Activated CD8-positive, alpha-beta memory T cell treated with anti-CD3 and anti-CD28 coated beads, Interleukin-2, amount 50 U/mL, for 48 hours (primary cell): ENCODE measurements at regions not wholly inside any gene's neighbourhood (a gene's known extent, or its start where the extent isn't known, plus 50 kb on each side); places are given as distances from the start of the nearest gene placed in this dataset.

Experiments used
- DNase-seq: peaks from one replicate; pipeline ENCODE4 v3.0.0-alpha.2; 2020

GRCh38 chr1:238071061-238071460 lies 180.3 kb upstream of the ZP4 start:
- no peak for DNase-seq

GRCh38 chr1:238063454-238063853 lies 172.7 kb upstream of the ZP4 start:
- no peak for DNase-seq

DNA sequence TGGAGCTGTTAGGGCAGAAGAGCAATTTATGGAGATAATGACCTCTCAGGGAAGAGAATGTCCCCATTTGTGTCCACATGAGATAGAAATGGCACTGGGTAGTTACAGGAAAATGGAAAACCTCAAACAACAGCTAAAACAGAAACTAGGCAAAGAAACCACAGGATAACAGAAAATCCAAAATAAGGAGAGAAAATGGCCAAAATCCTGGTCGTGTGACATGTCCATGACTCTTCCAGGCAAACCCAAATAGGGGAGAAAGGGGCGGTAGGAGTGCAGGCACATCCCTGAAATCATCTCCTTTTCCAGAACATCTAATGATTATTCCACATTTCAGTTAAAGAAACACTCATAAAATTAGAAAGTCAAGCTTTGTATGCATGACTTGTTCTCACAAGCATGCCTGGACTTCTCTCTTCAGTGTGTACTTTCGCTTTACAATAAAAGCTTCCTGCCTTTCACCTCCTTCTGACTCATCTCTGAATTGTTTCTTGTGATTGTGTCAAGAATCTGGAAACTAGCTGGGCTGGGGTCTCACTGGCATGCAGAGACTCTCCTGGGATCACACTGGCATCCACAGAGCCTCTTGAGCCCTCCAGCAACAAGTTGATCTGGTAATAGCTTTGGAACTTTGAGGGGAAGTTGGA lies 171.4 kb upstream of the ZP4 start:
- no peak for DNase-seq

DNA sequence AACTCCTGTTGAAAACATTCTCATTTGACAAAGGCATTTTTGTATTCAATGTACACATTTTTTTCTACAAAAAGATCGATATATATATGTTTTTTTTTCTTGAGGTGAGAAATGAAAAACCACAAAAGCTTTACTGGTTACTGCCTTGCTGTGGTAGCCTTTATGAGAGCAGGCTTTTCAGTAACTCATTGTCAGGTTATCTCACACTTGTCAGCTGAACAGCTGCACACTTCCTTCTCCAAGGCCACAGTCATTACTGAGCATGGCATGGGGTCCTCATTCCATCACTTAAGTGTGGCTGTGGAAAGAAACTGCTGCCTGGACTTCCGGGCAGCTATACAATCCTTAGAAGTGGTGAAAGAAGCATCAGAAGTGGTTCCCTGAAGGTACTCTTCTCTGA lies 169.3 kb upstream of the ZP4 start:
- no peak for DNase-seq

GRCh38 chr1:238052496-238053266 lies 162.0 kb upstream of the ZP4 start:
- no peak for DNase-seq

DNA sequence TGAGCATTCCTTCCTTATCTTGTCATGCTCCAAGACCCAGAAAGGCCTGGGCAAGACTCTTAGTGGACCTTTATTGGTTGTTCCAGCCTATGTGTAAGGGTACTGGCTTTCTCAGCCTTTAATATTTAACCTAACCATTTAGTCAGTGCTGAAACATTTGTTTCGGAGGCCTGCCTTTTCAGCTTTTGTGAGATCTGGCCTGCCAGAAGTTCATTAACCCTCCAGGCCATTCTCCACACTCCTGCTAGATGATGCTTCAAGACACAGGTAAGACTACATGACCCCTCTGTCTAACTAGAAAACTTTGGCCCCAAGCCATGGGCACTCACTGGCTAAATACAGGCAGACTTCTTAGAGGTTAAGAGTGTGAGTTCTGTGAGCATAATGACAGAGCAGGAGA lies 138.4 kb upstream of the ZP4 start:
- DNase-seq: no peak

DNA sequence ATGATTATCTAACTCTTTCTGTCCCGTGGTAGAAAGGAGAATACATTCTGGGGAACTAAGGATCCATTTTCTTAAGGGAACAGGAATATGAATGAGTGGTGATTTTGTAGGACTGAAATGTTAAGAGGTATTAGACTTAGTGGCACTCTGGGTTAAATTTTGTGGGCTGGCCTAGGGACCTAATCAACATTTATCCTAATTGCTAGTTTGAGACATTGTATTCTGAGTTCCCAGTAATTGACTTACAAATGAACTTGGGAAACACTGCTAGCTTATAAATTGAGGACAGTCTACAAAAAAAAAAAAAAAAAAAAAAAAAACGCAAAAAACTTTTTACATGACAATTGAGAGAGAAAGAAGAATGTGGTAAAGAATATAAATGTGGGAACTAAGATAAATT lies 136.6 kb upstream of the ZP4 start:
- no peak for DNase-seq

- no peak for DNase-seq
Observed at GRCh38 chr1:238023137-238023536, 132.4 kb upstream of the ZP4 start.

- DNase-seq: no peak
Observed at GRCh38 chr1:238018214-238018613, 127.5 kb upstream of the ZP4 start.

DNA sequence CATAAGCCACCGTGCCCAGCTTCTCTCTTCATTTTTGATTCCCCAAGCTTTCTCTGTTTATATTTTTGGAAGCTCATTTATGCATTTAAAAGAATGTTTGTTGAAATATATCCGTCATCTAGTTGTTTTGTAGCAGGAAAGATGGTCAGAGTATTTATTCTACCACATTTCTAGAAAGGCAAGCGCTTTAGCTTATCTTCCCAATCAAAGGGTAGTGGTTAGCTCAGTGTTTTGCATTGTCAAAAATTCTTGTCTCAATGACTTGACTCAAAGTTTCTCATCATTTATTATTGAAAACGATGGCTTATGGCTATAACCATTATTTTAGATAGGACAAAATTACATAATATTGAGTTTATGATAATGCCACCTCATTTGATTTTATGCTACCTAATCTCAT lies 116.1 kb upstream of the ZP4 start:
- no peak for DNase-seq

DNA sequence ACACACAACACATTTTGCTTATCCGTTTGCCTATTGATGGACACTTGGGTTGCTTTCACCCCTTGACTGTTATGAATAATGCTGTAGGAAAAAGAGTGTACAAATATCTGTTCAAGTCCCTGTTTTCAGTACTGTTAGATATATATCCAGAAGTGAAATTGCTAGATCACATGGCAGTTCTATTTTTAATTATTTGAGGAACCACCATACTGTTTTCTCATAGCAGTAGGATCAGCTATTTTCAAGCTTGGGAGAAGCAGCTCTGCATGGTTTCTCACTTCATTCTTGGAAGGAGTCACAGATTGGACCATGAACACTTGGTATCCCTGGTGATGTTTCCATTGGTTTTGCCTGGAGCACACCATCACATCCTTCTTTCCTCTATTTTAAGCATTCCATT lies 114.4 kb upstream of the ZP4 start:
- no peak for DNase-seq

GRCh38 chr1:238001818-238002217 lies 111.1 kb upstream of the ZP4 start:
- DNase-seq: no peak

DNA sequence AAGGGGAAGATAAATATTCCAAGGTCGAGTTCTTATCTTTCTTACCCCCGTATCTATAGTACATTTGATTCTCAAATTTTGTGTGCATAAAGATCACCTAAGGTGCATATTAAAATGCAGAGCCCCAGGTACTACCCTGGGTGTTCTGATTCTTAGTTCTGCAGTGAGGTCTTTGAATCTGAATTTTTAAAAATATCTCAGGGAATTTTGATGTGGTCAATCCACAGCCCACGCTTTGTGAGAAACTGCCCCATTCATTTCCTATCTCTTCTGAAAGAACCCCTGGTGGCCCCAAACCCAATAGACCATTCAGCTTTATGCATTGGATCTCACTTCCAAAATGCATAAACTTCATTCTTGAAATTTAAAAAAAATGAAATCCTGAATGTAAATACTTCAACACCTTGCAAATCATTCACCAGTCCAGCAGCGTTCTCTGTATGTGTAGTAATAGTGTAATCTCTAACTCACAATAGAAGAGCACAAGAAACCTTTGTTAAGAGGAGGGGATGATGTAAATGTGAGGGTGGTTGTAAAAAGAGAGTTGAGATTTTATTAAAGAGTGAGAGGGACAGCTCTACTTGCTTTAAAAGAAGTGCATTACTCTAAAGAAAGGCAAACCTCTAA lies 108.8 kb upstream of the ZP4 start:
- DNase-seq: no peak

DNA sequence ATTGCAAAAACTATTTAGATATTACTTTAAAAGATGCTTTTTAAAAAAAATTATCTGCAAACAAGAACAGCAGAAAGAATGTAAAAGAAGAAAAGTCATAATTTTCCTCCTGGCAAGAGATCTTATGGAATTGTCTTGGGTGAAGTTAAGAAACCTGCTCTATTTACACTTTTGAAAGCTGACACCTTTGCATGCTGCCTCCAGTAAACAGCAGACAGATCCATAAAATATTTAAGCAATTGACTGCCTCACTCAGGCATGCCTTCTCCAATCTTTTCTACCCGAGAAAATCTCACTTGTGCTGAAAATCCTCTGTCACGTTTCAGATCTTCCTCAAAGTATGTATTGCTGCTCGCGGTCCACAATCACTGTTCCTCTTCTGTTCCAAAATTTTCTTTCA lies 107.9 kb upstream of the ZP4 start:
- DNase-seq: no peak

DNA sequence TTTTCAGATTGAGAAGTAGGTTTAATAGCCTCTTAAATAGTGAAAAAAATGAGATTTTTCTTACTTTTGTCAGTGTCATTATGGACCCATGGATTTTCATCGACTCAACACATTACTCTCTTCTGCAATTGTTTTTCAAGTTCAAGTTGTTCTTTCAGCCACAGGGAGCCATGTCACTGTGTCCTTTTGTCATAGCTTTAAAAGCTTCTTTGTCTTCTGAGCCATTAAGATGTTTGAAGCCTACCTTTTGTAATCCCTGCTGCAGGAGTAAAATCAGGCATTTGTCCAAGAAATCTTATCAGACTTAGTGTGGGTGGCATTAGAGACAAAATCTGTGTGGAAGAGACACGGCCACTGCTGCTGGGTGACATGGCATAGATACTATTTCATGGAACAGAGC lies 92.8 kb upstream of the ZP4 start:
- no peak for DNase-seq

DNA sequence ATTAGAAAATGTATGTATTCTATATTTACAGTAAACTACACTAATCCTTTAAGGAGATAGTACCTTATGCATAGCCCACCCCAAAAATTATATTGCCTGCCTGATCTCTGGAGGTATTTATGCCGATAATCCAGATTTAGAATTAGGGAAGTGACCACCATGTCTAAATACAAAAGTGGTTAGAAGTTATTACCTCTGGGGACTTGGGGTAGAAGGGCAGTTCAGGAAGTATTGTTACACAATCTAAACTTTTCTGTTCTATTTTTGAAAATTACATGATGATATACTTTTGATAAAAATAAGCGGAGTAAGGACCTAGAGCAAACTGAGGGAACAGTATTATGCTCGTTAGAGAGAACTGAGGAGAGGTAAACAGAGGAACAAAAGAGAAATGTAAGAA lies 90.5 kb upstream of the ZP4 start:
- DNase-seq: no peak

- no peak for DNase-seq
Observed at GRCh38 chr1:237976331-237976730, 85.6 kb upstream of the ZP4 start.

GRCh38 chr1:237975903-237976302 lies 85.2 kb upstream of the ZP4 start:
- DNase-seq: no peak

DNA sequence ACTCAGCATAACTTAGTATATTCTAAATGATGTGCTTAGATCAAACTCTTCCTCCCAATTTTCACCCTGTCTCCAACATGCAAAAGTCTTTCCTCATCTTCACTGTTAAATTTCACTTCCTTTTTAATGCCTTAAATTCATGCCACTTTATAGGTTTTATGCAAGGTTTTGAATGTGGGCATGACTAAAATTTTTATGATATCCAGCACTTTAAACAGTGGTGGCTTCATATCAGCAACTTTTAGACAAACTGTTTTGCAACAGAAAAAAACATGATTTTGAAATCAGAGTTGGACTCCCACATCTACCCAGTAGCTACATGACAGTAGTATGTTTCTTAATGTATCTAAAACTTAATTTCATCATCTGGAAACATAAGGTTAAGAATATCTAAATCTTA lies 84.7 kb upstream of the ZP4 start:
- DNase-seq: no peak

DNA sequence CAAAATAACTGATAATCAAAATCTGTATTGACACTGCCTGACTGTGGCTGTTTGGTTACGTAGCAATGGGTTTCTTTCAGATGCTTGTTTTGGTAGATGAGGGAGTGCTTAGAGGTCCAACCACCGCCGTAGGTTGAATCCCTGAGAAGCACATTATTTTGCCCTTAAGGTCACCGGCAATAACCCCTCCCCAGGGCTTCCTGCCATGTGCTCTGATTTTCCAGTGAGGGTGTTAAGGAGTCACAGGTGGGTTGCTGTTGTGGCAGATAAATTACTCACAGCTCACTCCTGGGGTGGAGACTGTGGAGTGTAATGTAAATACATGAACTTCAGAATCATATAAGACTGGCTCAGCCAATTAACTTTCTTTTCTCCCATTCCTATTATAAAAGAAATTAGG lies 81.5 kb upstream of the ZP4 start:
- no peak for DNase-seq

- DNase-seq: no peak
Observed at GRCh38 chr1:237962985-237963384, 72.3 kb upstream of the ZP4 start.

GRCh38 chr1:237961754-237962153 lies 71.0 kb upstream of the ZP4 start:
- no peak for DNase-seq

DNA sequence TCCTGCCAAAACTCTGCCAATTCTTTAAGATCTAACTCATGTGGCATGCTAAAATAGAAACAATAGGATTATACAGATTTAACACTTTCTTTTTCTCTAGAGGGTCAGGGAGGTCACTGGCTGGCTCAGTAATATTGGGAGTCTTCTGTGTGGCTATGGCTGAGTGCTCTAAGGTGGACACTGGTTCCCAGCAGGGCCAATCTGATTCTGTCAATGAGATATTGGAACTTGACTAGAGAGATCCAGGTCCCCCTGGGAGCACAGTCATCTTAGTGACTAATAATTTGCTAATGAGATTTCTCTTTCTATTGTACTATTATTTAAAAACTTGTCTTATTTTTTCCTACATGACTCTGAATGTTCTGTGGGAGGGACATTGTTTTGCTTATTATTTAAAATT lies 69.1 kb upstream of the ZP4 start:
- no peak for DNase-seq

GRCh38 chr1:237953238-237953637 lies 62.5 kb upstream of the ZP4 start:
- no peak for DNase-seq
